ENCODE measurements at regions not wholly inside any gene's neighbourhood (a gene's known extent, or its start where the extent isn't known, plus 50 kb on each side); places are given as distances from the start of the nearest gene placed in this dataset.
"Not testable (repeated sequence)": the region's sequence is repeated elsewhere in the genome, so short reads cannot be mapped to it uniquely, and the experiment has no call there.

GRCh38 chr6:78639111-78640110 lies 227.9 kb upstream of the IRAK1BP1 start:
- Mint-ChIP-seq H3K9me3 (peaks cover 15% of the 10 kb centered on the region), H3K27me3 (ENCODE audit: low read depth) (no peaks in the 10 kb centered on the region), H3K27ac (no peak overlapping the region), H3K4me1 (no peaks in the 10 kb centered on the region), H3K36me3 (no peaks in the 10 kb centered on the region), H3K4me3 (no peak overlapping the region)
- no peak for TF ChIP-seq CTCF (IDR thresholded peaks at IDR 0.05; ENCODE audit: unreplicated experiment)
- no peak for DNase-seq (ENCODE audit: low spot score in 2 of 2, unreplicated experiment in 2 of 2)

- H3K36me3 Mint-ChIP-seq; H3K4me3 Mint-ChIP-seq; H3K4me1 Mint-ChIP-seq; DNase-seq (ENCODE audit: low spot score in 2 of 2, unreplicated experiment in 2 of 2); H3K27me3 Mint-ChIP-seq (ENCODE audit: low read depth); H3K27ac Mint-ChIP-seq: not testable (repeated sequence)
- H3K9me3 Mint-ChIP-seq = peaks cover 22% of the 10 kb centered on the region
Measured at GRCh38 chr6:78643976-78644375, 223.4 kb upstream of the IRAK1BP1 start.

GRCh38 chr6:78646542-78647415 lies 220.6 kb upstream of the IRAK1BP1 start:
- peaks cover 26% of the 10 kb centered on the region for H3K9me3 Mint-ChIP-seq
- H3K27ac Mint-ChIP-seq; H3K27me3 Mint-ChIP-seq (ENCODE audit: low read depth); H3K4me1 Mint-ChIP-seq; H3K36me3 Mint-ChIP-seq; DNase-seq (ENCODE audit: low spot score in 2 of 2, unreplicated experiment in 2 of 2): not testable (repeated sequence)
- H3K4me3 Mint-ChIP-seq = peak overlapping the region; percentile 54

- not testable (repeated sequence) for H3K36me3 Mint-ChIP-seq; H3K4me3 Mint-ChIP-seq; H3K9me3 Mint-ChIP-seq; H3K27me3 Mint-ChIP-seq (ENCODE audit: low read depth); DNase-seq (ENCODE audit: low spot score in 2 of 2, unreplicated experiment in 2 of 2); H3K27ac Mint-ChIP-seq; H3K4me1 Mint-ChIP-seq
Measured at GRCh38 chr6:78665819-78666218, 201.5 kb upstream of the IRAK1BP1 start.

- Mint-ChIP-seq H3K27ac (no peak overlapping the region), H3K27me3 (ENCODE audit: low read depth) (peaks cover 4% of the 10 kb centered on the region), H3K4me3 (no peak overlapping the region), H3K4me1 (no peaks in the 10 kb centered on the region), H3K9me3 (no peaks in the 10 kb centered on the region), H3K36me3 (no peaks in the 10 kb centered on the region)
- DNase-seq (ENCODE audit: low spot score in 2 of 2, unreplicated experiment in 2 of 2) = no peak
- TF ChIP-seq CTCF (IDR thresholded peaks at IDR 0.05; ENCODE audit: unreplicated experiment) = no peak
Measured at GRCh38 chr6:78666764-78667163, 200.6 kb upstream of the IRAK1BP1 start.

GRCh38 chr6:78670156-78670555 lies 197.2 kb upstream of the IRAK1BP1 start:
- TF ChIP-seq CTCF (IDR thresholded peaks at IDR 0.05; ENCODE audit: unreplicated experiment) = no peak
- Mint-ChIP-seq H3K27ac (no peak overlapping the region), H3K27me3 (ENCODE audit: low read depth) (peaks cover 4% of the 10 kb centered on the region), H3K4me3 (no peak overlapping the region), H3K4me1 (no peaks in the 10 kb centered on the region), H3K36me3 (no peaks in the 10 kb centered on the region), H3K9me3 (no peaks in the 10 kb centered on the region)
- DNase-seq (ENCODE audit: low spot score in 2 of 2, unreplicated experiment in 2 of 2) = no peak

GRCh38 chr6:78670802-78671201 lies 196.5 kb upstream of the IRAK1BP1 start:
- H3K27me3 Mint-ChIP-seq (ENCODE audit: low read depth) = peaks cover 4% of the 10 kb centered on the region
- no peak overlapping the region for H3K27ac Mint-ChIP-seq
- no peak for DNase-seq (ENCODE audit: low spot score in 2 of 2, unreplicated experiment in 2 of 2)
- H3K36me3 Mint-ChIP-seq = no peaks in the 10 kb centered on the region
- no peaks in the 10 kb centered on the region for H3K4me1 Mint-ChIP-seq
- no peak overlapping the region for H3K4me3 Mint-ChIP-seq
- TF ChIP-seq CTCF (IDR thresholded peaks at IDR 0.05; ENCODE audit: unreplicated experiment) = no peak
- H3K9me3 Mint-ChIP-seq = peaks cover 2% of the 10 kb centered on the region

GRCh38 chr6:78676069-78677007 lies 191.0 kb upstream of the IRAK1BP1 start:
- H3K4me1 Mint-ChIP-seq; H3K27me3 Mint-ChIP-seq (ENCODE audit: low read depth); H3K4me3 Mint-ChIP-seq; H3K36me3 Mint-ChIP-seq; DNase-seq (ENCODE audit: low spot score in 2 of 2, unreplicated experiment in 2 of 2); H3K27ac Mint-ChIP-seq: not testable (repeated sequence)
- peaks cover 33% of the 10 kb centered on the region for H3K9me3 Mint-ChIP-seq

All from mesothelial cell of epicardium (in vitro differentiated cells).